ENCODE measurements at regions not wholly inside any gene's neighbourhood (a gene's known extent, or its start where the extent isn't known, plus 50 kb on each side); places are given as distances from the start of the nearest gene placed in this dataset.

DNA sequence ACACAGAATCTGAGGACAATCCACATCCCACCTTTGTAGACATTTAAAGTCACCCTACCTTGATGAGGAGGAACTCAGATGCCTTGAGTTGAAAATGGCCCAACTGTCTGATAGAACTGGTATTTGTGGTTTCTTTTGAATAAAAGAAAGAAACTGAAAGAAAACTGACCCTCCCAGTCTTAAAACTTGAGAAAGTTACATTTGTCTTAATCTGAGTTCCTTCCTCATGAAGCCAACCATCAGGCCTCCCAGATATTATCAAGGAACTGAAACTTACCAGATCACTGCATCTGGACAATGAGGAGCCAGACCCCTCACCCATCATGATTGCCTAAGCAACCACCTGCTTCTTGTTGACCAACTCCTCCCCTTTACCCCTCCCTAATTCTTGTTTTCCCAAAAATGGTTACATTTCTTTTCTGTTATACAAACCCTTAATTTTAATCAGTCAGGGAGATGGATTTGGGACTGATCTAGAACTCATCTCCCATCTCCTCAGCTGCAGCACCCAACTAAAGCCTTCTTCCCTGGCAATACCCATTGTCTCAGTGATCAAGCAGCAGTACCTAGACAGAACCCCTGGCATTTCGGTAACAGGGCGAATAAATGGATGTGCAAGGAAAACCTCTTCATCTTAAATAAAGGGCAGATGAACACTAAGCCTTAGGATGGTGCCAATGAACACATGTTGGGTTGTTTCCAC, 72.0 kb upstream of the RESF1 start:
- TF ChIP-seq, protein P1, sequence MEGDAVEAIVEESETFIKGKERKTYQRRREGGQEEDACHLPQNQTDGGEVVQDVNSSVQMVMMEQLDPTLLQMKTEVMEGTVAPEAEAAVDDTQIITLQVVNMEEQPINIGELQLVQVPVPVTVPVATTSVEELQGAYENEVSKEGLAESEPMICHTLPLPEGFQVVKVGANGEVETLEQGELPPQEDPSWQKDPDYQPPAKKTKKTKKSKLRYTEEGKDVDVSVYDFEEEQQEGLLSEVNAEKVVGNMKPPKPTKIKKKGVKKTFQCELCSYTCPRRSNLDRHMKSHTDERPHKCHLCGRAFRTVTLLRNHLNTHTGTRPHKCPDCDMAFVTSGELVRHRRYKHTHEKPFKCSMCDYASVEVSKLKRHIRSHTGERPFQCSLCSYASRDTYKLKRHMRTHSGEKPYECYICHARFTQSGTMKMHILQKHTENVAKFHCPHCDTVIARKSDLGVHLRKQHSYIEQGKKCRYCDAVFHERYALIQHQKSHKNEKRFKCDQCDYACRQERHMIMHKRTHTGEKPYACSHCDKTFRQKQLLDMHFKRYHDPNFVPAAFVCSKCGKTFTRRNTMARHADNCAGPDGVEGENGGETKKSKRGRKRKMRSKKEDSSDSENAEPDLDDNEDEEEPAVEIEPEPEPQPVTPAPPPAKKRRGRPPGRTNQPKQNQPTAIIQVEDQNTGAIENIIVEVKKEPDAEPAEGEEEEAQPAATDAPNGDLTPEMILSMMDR (IDR thresholded peaks at IDR 0.05) = no peak
- no peak for TF ChIP-seq POLR2A (IDR thresholded peaks at IDR 0.05)
- peak in 1 of 2 donors; percentile 56 for TF ChIP-seq EP300 (IDR thresholded peaks at IDR 0.05)

Measured in tibial nerve (tissue), 4 donors.